Activated T-cell treated with anti-CD3 and anti-CD28 coated beads for 24 hours (primary cell): ENCODE measurements at regions not wholly inside any gene's neighbourhood (a gene's known extent, or its start where the extent isn't known, plus 50 kb on each side); places are given as distances from the start of the nearest gene placed in this dataset.

Source experiments
- DNase-seq: peaks from one replicate; pipeline ENCODE4 v3.0.0-alpha.2; 2020; ENCODE audit warnings: low read depth

DNA sequence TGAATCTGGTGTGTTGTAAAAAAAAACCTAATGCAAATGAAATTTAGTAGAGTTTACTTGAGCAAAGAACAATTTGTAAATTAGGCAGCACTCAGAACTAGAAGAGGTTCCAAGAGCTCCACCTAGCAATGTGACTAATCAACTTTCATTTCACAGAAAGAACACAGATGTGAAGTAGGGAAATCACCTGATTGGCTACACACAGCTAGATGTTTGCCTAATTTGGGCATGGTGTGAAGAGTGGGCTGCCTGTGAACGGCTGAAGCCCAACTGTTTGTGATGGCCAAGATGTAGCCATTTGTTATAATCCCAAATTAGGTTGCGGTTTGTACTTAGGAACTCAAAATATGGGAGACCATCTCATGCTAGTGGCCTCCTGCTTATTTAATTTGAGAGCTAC, 724.4 kb upstream of the SLITRK5 start:
- no peak for DNase-seq

DNA sequence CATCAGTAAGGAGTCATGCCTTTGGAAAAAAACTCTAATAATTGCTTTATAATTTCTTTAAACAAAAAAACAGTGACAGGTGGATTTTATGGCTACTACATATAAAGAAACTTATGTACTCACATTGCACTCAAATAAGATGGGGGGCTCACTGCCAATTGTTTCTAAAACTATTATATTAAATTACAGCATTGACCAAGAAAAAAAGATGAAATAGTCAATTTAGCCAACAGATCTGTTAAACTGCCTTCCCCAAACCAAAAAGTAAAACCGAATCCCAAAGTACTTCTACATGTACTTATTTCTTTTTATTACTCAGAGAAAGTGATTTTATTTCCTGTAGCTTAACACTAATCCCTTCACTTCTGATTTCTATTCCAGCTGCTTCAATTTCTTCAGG, 716.8 kb upstream of the SLITRK5 start:
- DNase-seq, result no peak

DNA sequence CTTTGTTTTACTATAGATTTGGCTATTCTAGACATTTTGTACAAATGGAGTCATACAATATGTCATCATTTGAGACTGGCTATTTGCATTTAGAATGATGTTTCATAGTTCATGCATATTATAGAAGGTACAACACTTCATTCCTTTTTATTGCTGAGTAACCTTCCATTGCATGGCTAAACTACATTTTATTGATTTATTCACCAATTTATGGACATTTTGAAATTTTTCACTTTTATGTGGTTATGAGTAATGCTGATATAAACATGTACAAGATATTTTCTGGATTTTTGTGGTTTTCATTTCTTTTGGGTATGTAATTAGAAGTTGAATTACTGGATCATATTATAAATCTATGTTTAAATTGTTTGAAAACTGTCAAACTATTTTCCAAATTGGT, 710.3 kb upstream of the SLITRK5 start:
- DNase-seq, result no peak

DNA sequence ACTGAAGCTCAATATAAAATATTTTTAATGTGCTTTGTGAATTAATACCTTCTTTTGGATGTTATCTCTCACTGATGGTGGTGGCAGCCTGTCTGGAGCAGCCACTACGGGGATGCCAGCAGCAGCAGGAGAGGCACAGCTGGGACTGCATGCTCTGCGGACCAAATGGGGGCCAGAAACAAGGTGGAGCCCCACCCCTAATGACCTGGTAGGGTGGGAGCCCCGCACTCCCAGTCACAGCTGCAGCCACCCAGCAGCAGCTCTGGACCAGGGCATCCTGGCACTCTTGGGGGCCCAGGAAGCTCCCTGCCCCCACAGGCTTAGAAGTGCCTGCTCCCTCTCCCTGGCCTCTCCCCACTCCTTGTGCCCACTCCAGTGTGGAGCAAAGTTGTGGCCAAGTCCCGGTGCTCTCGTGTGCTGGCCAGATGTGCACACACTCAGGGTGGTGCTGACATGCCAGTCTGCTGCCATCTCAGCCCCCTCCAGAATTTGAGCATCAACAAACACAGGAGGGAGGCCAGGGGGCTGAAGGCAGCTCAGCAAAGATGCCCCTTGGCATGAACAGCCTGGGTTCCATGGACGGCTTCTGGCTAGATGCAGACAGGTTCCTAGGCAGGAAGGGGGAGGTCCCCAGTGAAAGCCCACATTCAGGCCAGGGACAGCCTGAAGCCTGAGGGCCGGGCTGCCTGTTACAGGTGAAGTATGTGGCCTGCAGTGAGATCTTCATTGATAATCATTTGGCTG, 696.7 kb upstream of the SLITRK5 start:
- DNase-seq, result no peak

DNA sequence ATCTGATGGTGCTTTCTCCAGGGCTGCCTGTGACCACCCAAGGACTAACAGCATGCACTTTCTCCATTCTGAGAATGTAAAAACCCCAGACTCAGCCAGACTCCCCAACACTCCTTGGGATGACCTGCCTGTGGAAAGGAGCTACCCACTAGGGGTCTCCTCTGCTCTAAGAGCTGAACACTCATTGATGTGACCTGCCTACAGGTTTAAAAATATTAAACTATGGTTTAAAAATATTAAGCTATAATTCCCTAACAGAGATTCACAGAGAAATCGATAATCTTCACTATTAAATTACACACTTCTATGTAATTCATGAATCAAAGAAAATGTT, 696.2 kb upstream of the SLITRK5 start:
- no peak for DNase-seq

GRCh38 chr13:86976521-86977324, 694.4 kb upstream of the SLITRK5 start:
- DNase-seq, result no peak

DNA sequence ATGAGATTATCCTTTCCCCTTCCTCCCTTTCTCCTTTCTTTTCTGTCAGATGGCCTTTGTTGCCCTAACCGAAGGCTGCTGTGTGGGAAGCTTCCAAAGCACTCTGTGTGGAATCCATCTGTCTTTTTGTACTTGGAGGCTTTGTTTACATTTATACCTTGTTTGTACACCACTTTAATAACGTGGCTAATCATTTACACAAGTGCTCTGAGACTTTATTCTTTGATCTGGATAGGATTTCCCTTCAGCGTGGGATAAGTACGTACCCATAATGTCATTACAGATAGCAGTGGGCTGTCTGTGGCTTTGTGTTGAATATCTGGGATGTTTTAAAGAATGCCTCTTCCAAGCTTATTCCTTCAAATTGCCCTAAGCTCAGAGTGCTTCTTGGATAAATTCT, 684.7 kb upstream of the SLITRK5 start:
- DNase-seq, result no peak

DNA sequence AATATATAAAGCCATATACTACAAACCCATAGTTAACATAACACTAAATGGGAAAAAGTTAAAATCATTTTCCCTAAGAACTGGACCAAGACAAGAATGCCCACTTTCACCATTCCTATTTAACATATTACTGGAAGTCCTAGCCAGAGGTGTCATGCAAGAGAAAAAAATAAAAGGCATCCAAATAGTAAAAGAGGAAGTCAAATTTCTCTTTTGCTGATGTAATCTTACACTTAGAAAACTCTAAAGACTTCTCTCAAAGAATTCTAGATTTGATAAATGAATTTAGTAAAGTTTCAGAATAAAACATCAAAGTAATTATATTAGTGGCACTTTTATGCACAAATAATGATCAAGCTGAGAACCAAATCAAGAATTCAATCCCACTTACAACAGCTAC, 678.9 kb upstream of the SLITRK5 start:
- DNase-seq, result no peak

GRCh38 chr13:87003265-87003664, 667.9 kb upstream of the SLITRK5 start:
- no peak for DNase-seq

DNA sequence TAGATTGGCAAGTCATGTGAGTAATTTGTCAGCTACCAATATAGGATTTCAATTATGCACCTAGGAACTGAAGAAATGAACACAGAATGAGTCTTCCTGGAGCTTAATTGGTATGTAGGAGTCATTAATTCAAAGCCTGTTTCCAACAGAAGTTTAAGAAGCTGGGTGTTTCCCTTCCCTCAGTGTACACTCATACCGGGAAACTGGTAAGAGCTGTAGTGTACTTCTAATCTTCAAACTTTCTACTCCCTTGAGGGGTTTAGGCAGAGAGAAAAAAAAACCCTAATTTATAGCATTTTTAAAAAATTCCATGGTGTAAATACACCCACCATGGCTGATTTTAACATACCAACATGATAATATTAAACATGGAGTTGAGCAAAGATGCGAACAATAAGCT, 665.7 kb upstream of the SLITRK5 start:
- DNase-seq, result no peak

DNA sequence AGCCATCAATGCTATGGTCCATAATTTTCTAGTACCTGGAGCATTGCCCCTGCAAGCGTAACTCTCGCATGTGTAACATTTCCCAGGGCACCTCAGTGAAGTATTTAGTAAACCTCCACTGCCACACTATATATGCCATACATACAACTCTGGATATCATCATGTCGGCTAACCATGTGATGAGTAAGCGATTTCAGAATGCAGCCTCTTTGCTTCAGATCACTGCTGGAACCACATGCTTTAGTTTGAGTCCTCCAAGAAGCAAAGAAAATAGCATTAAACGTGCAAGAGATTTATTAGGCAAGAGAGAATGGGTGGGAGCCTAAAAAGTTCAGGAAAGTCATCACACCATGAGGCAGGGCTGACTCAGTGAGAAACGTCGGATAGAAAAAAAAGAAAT, 635.6 kb upstream of the SLITRK5 start:
- no peak for DNase-seq

- no peak for DNase-seq
These were observed 628.2 kb upstream of the SLITRK5 start for GRCh38 chr13:87042946-87043345.

GRCh38 chr13:87052731-87053130, 618.4 kb upstream of the SLITRK5 start:
- DNase-seq, result no peak

- DNase-seq, result no peak
These were observed 613.2 kb upstream of the SLITRK5 start for GRCh38 chr13:87057807-87058520.

DNA sequence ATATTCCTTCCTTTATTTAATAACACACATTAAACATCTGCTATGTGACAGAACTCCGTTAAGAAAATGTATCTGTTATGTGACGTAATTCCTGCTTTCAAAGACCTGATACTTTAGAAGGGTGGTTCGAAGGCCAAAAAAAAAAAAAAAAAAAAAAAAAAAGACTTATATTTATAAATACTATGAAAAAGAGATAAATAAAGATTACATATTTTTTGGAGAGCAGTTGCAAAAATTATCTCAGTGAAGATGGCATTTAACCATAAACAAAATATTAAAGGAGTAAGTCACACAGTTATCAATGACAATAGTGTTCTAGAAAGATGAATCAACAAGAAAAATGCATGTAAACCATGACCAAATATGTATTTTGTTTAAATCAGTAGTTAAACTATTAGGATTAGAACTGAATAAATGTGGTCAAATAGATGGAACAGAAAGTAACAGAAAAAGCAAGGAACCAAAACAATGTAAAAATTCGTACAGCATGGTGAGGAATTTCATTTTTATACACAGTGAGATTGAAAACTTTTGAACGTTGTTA, 612.3 kb upstream of the SLITRK5 start:
- no peak for DNase-seq

- DNase-seq, result no peak
These were observed 592.0 kb upstream of the SLITRK5 start for GRCh38 chr13:87078947-87079795.

- DNase-seq, result no peak
These were observed 590.9 kb upstream of the SLITRK5 start for GRCh38 chr13:87080100-87080779.

GRCh38 chr13:87084192-87084591, 587.0 kb upstream of the SLITRK5 start:
- no peak for DNase-seq

- no peak for DNase-seq
These were observed 583.4 kb upstream of the SLITRK5 start for GRCh38 chr13:87087741-87088140.

DNA sequence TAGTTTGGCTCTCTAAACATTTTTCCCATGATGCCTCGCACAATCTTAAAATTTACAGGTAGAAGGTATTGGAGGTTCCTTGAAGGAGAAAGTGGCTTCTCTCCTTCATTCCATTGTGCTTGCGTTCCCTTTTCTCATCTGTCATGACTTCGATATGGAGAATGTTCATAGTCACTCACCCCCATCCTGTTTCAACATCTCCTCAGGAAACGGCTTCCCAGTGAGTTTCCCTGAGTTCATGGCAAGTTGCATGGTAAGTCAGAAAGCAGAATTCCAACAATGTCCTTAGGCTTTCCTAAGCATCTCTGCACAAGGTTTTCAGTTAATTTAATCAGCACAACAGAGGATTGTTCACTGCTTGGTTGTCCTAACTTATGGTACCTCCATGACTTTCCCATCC, 581.8 kb upstream of the SLITRK5 start:
- no peak for DNase-seq

- DNase-seq, result no peak
These were observed 577.8 kb upstream of the SLITRK5 start for GRCh38 chr13:87093399-87093798.
